Stimulated activated CD8-positive, alpha-beta memory T cell treated with anti-CD3 and anti-CD28 coated beads, Interleukin-4, amount 100 ng/mL, for 4 hours (primary cell): ENCODE measurements at regions not wholly inside any gene's neighbourhood (a gene's known extent, or its start where the extent isn't known, plus 50 kb on each side); places are given as distances from the start of the nearest gene placed in this dataset.
"Not testable (repeated sequence)": the region's sequence is repeated elsewhere in the genome, so short reads cannot be mapped to it uniquely, and the experiment has no call there.

ENCODE experiments used
- DNase-seq, 2 donors: peaks; one replicate each; pipeline ENCODE4 v3.0.0-alpha.2; 2020; ENCODE audit warnings: low read depth in 2 of 2, low spot score in 1 of 2

- DNase-seq: no peak
Measured at GRCh38 chr18:71107244-71107643, 818.4 kb downstream of the SOCS6 start.

GRCh38 chr18:71106701-71107100 is 817.9 kb downstream of the SOCS6 start:
- DNase-seq: no peak

GRCh38 chr18:71105994-71106546 is 817.2 kb downstream of the SOCS6 start:
- DNase-seq: no peak

- no peak for DNase-seq
Measured at GRCh38 chr18:71105078-71105819, 816.4 kb downstream of the SOCS6 start.

GRCh38 chr18:71079606-71080005 is 790.8 kb downstream of the SOCS6 start:
- no peak for DNase-seq

- DNase-seq: no peak
Measured at GRCh38 chr18:71077451-71077850, 788.6 kb downstream of the SOCS6 start.

- DNase-seq: no peak
Measured at GRCh38 chr18:71075147-71075546, 786.3 kb downstream of the SOCS6 start.

- no peak for DNase-seq
Measured at GRCh38 chr18:71068338-71068737, 779.5 kb downstream of the SOCS6 start.

- DNase-seq: no peak
Measured at GRCh38 chr18:71049893-71050292, 761.0 kb downstream of the SOCS6 start.

- no peak for DNase-seq
Measured at GRCh38 chr18:71047882-71048281, 759.0 kb downstream of the SOCS6 start.

GRCh38 chr18:71045331-71046065 is 756.7 kb downstream of the SOCS6 start:
- DNase-seq: no peak

GRCh38 chr18:71040161-71040560 is 751.3 kb downstream of the SOCS6 start:
- no peak for DNase-seq

- DNase-seq: no peak
Measured at GRCh38 chr18:71038196-71038595, 749.4 kb downstream of the SOCS6 start.

GRCh38 chr18:71036783-71037182 is 747.9 kb downstream of the SOCS6 start:
- DNase-seq: no peak

GRCh38 chr18:71031296-71032191 is 742.7 kb downstream of the SOCS6 start:
- not testable (repeated sequence) for DNase-seq

- DNase-seq: not testable (repeated sequence)
Measured at GRCh38 chr18:71030085-71030484, 741.2 kb downstream of the SOCS6 start.

- DNase-seq: no peak
Measured at GRCh38 chr18:71028285-71028762, 739.5 kb downstream of the SOCS6 start.

- DNase-seq: no peak
Measured at GRCh38 chr18:71027531-71027930, 738.7 kb downstream of the SOCS6 start.

GRCh38 chr18:71025505-71026225 is 736.8 kb downstream of the SOCS6 start:
- DNase-seq: no peak

- DNase-seq: no peak
Measured at GRCh38 chr18:71022389-71022788, 733.5 kb downstream of the SOCS6 start.

- no peak for DNase-seq
Measured at GRCh38 chr18:71021030-71021362, 732.2 kb downstream of the SOCS6 start.
